SK-N-SH treated with all-trans-retinoic acid at 6 μM for 48 hours (cell line): ENCODE measurements at regions not wholly inside any gene's neighbourhood (a gene's known extent, or its start where the extent isn't known, plus 50 kb on each side); places are given as distances from the start of the nearest gene placed in this dataset.

Experiments used
- ATAC-seq: fragments of 200-7000 bp; cut with Tn5 transposase; 3 replicates; pipeline ENCODE4 v1.9.1; 2020; ENCODE audit warnings: mild to moderate bottlenecking, moderate library complexity
- ARNTL ChIP-seq: fragments of 450-650 bp; formaldehyde crosslinking; IDR thresholded peaks from 2 replicates; pipeline ENCODE4 v1.5.0; 2020; ENCODE audit warnings: low read depth, mild to moderate bottlenecking, moderate library complexity, borderline replicate concordance
- BACH2 ChIP-seq: fragments of 250-450 bp; sonication (Bioruptor Pico); IDR thresholded peaks from 2 replicates; pipeline ENCODE4 v1.9.0; 2021; ENCODE audit warnings: mild to moderate bottlenecking, borderline replicate concordance
- CREB5 ChIP-seq: fragments of 250-450 bp; sonication (Bioruptor Pico); IDR thresholded peaks from 2 replicates; pipeline ENCODE4 v1.5.1; 2020; ENCODE audit warnings: low read depth, mild to moderate bottlenecking, moderate library complexity
- CSDC2 ChIP-seq: fragments of 250-450 bp; sonication (Bioruptor Pico); IDR thresholded peaks from 2 replicates; pipeline ENCODE4 v1.5.0; 2020; ENCODE audit warnings: mild to moderate bottlenecking, moderate library complexity
- CSRNP3 ChIP-seq: fragments of 250-450 bp; sonication (Bioruptor Pico); IDR thresholded peaks from 2 replicates; pipeline ENCODE4 v1.5.1; 2021; ENCODE audit warnings: mild to moderate bottlenecking, moderate library complexity
- ESRRG ChIP-seq: fragments of 250-450 bp; sonication (Bioruptor Pico); IDR thresholded peaks from 2 replicates; pipeline ENCODE4 v1.6.1; 2021; ENCODE audit warnings: mild to moderate bottlenecking
- GLIS3 ChIP-seq: fragments of 250-450 bp; sonication (Bioruptor Pico); IDR thresholded peaks from 2 replicates; pipeline ENCODE4 v1.5.0; 2020; ENCODE audit warnings: mild to moderate bottlenecking, moderate library complexity
- ISL1 ChIP-seq: fragments of 250-450 bp; sonication (Bioruptor Pico); IDR thresholded peaks from 2 replicates; pipeline ENCODE4 v2.1.2; 2022; ENCODE audit warnings: mild to moderate bottlenecking, moderate library complexity
- OSR1 ChIP-seq: fragments of 250-450 bp; sonication (Bioruptor Pico); IDR thresholded peaks from 2 replicates; pipeline ENCODE4 v1.8.0; 2022; ENCODE audit warnings: moderate library complexity, mild to moderate bottlenecking, inconsistent platforms
- PATZ1 ChIP-seq: fragments of 250-450 bp; sonication (Bioruptor Pico); IDR thresholded peaks from 2 replicates; pipeline ENCODE4 v1.8.0; 2020; ENCODE audit warnings: mild to moderate bottlenecking, moderate library complexity, borderline replicate concordance
- POU6F1 ChIP-seq: fragments of 250-450 bp; sonication (Bioruptor Pico); IDR thresholded peaks from 2 replicates; pipeline ENCODE4 v1.8.0; 2021; ENCODE audit warnings: low read depth, mild to moderate bottlenecking, moderate library complexity, borderline replicate concordance
- PPARA ChIP-seq: fragments of 250-450 bp; sonication (Bioruptor Pico); IDR thresholded peaks from 2 replicates; pipeline ENCODE4 v1.5.0; 2020; ENCODE audit warnings: mild to moderate bottlenecking, borderline replicate concordance
- SNAI2 ChIP-seq: fragments of 250-450 bp; sonication (Bioruptor Pico); IDR thresholded peaks from 2 replicates; pipeline ENCODE4 v1.5.0; 2020; ENCODE audit warnings: mild to moderate bottlenecking, moderate library complexity
- TOX ChIP-seq: fragments of 250-450 bp; sonication (Bioruptor Pico); IDR thresholded peaks from 2 replicates; pipeline ENCODE4 v1.8.0; 2021; ENCODE audit warnings: mild to moderate bottlenecking, moderate library complexity, borderline replicate concordance
- TSHZ2 ChIP-seq: fragments of 250-450 bp; sonication (Bioruptor Pico); IDR thresholded peaks from 2 replicates; pipeline ENCODE4 v1.5.0; 2020; ENCODE audit warnings: mild to moderate bottlenecking, moderate library complexity
- ZFP3 ChIP-seq: fragments of 250-450 bp; sonication (Bioruptor Pico); IDR thresholded peaks from 2 replicates; pipeline ENCODE4 v1.5.0; 2020; ENCODE audit warnings: mild to moderate bottlenecking, moderate library complexity
- ZFP30 ChIP-seq: fragments of 450-650 bp; formaldehyde crosslinking; IDR thresholded peaks from 2 replicates; pipeline ENCODE4 v1.5.0; 2022; ENCODE audit warnings: mild to moderate bottlenecking, moderate library complexity
- ZNF565 ChIP-seq: fragments of 450-650 bp; formaldehyde crosslinking; conservative IDR thresholded peaks from 2 replicates; pipeline ENCODE4 v1.5.0; 2020; ENCODE audit warnings: low read depth, mild to moderate bottlenecking, moderate library complexity
- ZNF70 ChIP-seq: fragments of 450-650 bp; formaldehyde crosslinking; IDR thresholded peaks from 2 replicates; pipeline ENCODE4 v1.5.0; 2020; ENCODE audit warnings: mild to moderate bottlenecking, moderate library complexity

GRCh38 chr6:79813854-79814709, 133.3 kb downstream of the ELOVL4 start:
- peak; percentile 71 for ATAC-seq
- TF ChIP-seq ESRRG (no peak), TOX (CRISPR knock-in tag) (no peak), SNAI2 (CRISPR knock-in tag) (no peak), POU6F1 (CRISPR knock-in tag) (no peak), PPARA (no peak), CSRNP3 (CRISPR knock-in tag) (no peak), CREB5 (CRISPR knock-in tag) (no peak), ZFP3 (CRISPR knock-in tag) (no peak), BACH2 (CRISPR knock-in tag) (no peak), ZNF565 (no peak), ZNF70 (CRISPR knock-in tag) (no peak), ZFP30 (CRISPR knock-in tag) (no peak)

GRCh38 chr6:79813143-79813850, 134.1 kb downstream of the ELOVL4 start:
- ATAC-seq = peak; percentile 45
- TF ChIP-seq ISL1 (CRISPR knock-in tag) (no peak), CSDC2 (CRISPR knock-in tag) (no peak), TSHZ2 (CRISPR knock-in tag) (no peak), ARNTL (no peak), TOX (CRISPR knock-in tag) (no peak), CREB5 (CRISPR knock-in tag) (no peak), POU6F1 (CRISPR knock-in tag) (no peak), ZNF565 (no peak), ZNF70 (CRISPR knock-in tag) (no peak), ESRRG (no peak), PATZ1 (no peak), OSR1 (CRISPR knock-in tag) (no peak), GLIS3 (CRISPR knock-in tag) (no peak)
